ENCODE measurements at regions not wholly inside any gene's neighbourhood (a gene's known extent, or its start where the extent isn't known, plus 50 kb on each side); places are given as distances from the start of the nearest gene placed in this dataset.

DNA sequence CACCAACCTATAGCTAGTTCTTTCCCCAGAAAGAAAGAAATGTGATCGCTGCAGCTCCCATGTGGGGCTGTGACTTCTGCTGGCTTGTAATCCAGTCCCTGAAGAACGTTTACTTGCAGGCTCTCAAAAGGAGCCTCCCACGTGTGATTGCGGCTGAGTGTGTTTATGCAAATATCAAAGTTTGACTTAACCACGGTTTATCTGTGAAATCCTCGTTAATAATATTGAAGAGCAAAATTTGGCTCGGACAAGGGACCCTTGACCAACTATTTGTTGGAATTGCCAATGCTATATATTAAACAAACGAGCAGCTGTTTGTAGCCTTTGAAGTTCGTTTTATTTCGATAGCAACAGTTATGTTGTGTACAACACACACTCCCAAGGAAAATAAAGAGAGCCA lies 470.1 kb upstream of the NRP1 start:
- TF ChIP-seq, protein P1, sequence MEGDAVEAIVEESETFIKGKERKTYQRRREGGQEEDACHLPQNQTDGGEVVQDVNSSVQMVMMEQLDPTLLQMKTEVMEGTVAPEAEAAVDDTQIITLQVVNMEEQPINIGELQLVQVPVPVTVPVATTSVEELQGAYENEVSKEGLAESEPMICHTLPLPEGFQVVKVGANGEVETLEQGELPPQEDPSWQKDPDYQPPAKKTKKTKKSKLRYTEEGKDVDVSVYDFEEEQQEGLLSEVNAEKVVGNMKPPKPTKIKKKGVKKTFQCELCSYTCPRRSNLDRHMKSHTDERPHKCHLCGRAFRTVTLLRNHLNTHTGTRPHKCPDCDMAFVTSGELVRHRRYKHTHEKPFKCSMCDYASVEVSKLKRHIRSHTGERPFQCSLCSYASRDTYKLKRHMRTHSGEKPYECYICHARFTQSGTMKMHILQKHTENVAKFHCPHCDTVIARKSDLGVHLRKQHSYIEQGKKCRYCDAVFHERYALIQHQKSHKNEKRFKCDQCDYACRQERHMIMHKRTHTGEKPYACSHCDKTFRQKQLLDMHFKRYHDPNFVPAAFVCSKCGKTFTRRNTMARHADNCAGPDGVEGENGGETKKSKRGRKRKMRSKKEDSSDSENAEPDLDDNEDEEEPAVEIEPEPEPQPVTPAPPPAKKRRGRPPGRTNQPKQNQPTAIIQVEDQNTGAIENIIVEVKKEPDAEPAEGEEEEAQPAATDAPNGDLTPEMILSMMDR (IDR thresholded peaks at IDR 0.05; ENCODE audit: extremely low read depth, insufficient read depth, missing control alignments): no peak
- in situ Hi-C loops (cut with MboI; ENCODE audit: low pct_unique_long_range_greater_than_20kb, low sequenced_read_pairs, unreplicated experiment): no loop called here

DNA sequence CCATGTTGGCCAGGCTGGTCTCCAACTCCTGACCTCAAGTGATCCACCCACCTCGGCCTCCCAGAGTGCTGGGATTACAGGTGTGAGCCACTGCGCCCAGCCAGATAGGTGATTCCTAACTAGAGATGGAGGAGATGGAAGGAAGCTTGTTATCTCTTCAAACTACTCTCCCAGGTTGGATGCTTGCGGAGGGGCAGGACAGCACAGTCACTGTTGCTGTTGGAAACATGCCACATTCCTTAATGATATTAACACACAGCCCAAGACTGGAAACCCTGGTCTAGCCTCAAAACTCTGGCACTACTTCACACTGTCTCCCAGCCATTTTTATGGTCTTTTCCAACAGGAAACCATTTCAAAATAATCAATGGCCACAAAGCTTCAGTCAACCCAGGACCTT lies 468.8 kb upstream of the NRP1 start:
- TF ChIP-seq, protein P1 (IDR thresholded peaks at IDR 0.05; ENCODE audit: extremely low read depth, insufficient read depth, missing control alignments): no peak
- in situ Hi-C loops (cut with MboI; ENCODE audit: low pct_unique_long_range_greater_than_20kb, low sequenced_read_pairs, unreplicated experiment): no loop called here
- no peak for DNase-seq (ENCODE audit: low spot score)

More for the DNA sequence above, 470.1 kb upstream of the NRP1 start:
- no peak for DNase-seq (ENCODE audit: low spot score)

DNA sequence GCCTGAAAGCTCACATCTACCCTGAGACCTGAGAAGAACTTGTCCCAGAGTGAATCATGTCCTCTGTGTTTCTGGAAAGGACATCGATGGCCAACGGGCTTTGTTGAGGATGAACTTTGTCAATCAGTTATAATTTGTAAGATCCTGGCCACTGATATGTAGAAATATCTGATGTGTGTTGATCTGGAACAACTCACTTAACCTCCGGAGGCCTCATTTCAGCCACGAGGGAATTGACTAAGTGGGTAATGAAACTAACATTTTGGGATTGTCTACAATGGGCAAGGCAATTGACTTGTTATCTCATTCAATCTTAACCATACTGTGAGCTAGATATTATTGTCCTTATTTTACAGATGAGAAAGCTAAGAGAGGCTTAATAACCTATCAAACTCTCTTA lies 468.1 kb upstream of the NRP1 start:
- TF ChIP-seq, protein P1 (IDR thresholded peaks at IDR 0.05; ENCODE audit: extremely low read depth, insufficient read depth, missing control alignments): no peak
- in situ Hi-C loops (cut with MboI; ENCODE audit: low pct_unique_long_range_greater_than_20kb, low sequenced_read_pairs, unreplicated experiment): no loop called here

DNA sequence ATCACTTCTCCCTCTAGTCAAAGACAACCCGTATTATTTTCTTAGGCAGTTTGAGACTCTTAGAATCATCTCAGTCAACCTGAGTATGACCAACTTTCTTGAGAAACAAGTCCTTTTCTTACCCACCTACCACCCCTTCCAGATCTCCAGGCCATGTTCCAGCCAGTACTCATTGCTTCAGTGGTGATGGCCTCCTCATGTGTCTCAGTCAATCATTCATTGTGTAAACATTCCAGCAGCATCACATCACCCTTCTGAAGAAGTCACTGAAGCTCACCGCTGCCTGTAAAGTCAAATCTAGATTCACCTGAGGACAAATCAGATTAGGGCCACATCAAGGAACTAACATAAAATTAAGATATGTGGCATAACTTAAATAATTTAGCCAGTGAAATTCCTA lies 467.2 kb upstream of the NRP1 start:
- in situ Hi-C loops (cut with MboI; ENCODE audit: low pct_unique_long_range_greater_than_20kb, low sequenced_read_pairs, unreplicated experiment): no loop called here
- TF ChIP-seq, protein P1 (IDR thresholded peaks at IDR 0.05; ENCODE audit: extremely low read depth, insufficient read depth, missing control alignments): no peak
- no peak for DNase-seq (ENCODE audit: low spot score)

More for the DNA sequence above, 468.1 kb upstream of the NRP1 start:
- DNase-seq (ENCODE audit: low spot score): no peak

DNA sequence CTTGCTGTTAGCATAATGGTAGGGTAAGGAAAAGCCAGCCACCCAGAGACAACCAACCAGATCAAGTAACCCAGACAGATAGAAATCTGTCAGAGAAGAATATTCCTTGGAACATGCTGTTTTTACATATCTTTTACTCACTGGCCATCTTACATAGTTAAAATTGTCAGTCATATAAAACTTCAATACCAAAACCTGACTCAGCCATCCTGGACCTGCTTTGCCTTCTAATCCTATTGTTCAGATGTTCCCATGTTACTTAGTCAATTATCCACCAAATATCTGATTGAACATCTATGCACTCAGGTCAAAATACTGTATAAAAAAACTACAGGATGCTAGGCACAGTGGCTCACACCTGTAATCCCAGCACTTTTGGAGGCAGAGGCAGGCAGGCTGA lies 466.5 kb upstream of the NRP1 start:
- DNase-seq (ENCODE audit: low spot score): no peak
- in situ Hi-C loops (cut with MboI; ENCODE audit: low pct_unique_long_range_greater_than_20kb, low sequenced_read_pairs, unreplicated experiment): no loop called here
- TF ChIP-seq, protein P1 (IDR thresholded peaks at IDR 0.05; ENCODE audit: extremely low read depth, insufficient read depth, missing control alignments): no peak

DNA sequence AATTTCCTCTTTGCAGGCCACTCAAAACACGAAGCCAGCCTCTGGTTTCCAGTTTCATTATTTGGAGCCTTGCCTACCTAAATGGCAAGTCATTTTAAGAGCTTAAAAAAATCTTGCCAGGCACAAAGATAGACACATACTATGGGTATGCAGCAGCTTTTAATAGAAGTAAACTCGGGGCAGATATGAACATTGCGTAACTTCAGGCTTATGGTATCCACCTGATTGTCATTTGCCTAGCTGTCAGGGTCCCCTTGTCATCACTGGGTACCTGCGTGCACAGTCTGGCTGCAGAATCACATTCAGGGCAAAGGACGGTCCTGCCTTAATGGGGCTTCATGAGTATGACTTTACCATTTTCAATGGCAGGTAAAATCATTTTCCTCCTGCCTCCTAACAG lies 466.1 kb upstream of the NRP1 start:
- TF ChIP-seq, protein P1 (IDR thresholded peaks at IDR 0.05; ENCODE audit: extremely low read depth, insufficient read depth, missing control alignments): no peak
- in situ Hi-C loops (cut with MboI; ENCODE audit: low pct_unique_long_range_greater_than_20kb, low sequenced_read_pairs, unreplicated experiment): no loop called here
- no peak for DNase-seq (ENCODE audit: low spot score)

DNA sequence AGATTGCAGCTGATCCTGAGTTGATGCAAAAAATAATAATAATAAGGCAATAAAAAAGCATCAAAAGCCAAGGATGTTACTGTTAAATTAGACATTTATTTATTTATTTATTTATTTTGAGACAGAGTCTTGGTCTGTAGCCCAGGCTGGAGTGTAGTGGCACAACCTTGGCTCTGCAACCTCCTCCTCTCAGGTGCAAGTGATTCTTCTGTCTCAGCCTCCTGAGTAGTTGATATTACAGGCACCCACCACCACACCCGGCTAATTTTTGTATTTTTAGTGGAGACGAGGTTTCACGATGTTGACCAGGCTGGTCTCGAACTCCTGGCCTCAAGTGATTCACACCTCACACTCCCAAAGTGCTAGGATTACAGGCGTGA lies 465.5 kb upstream of the NRP1 start:
- no peak for DNase-seq (ENCODE audit: low spot score)
- TF ChIP-seq, protein P1 (IDR thresholded peaks at IDR 0.05; ENCODE audit: extremely low read depth, insufficient read depth, missing control alignments): no peak
- in situ Hi-C loops (cut with MboI; ENCODE audit: low pct_unique_long_range_greater_than_20kb, low sequenced_read_pairs, unreplicated experiment): no loop called here
